CD4-positive, alpha-beta T cell (primary cell): ENCODE measurements at regions not wholly inside any gene's neighbourhood (a gene's known extent, or its start where the extent isn't known, plus 50 kb on each side); places are given as distances from the start of the nearest gene placed in this dataset.
"Not testable (repeated sequence)": the region's sequence is repeated elsewhere in the genome, so short reads cannot be mapped to it uniquely, and the experiment has no call there.

Experiments
- ATAC-seq: fragments of 200-7000 bp; cut with Tn5 transposase; one replicate; pipeline ENCODE4 v1.10.0; 2022; ENCODE audit warnings: mild to moderate bottlenecking; ENCODE audit not compliant: poor library complexity
- CTCF ChIA-PET: fragments of 350-600 bp; sonication (Branson Sonifier 250); formaldehyde crosslinking; loops from one replicate; lab custom pipeline; 2021; ENCODE audit warnings: antibody characterized with exemption, inconsistent platforms; lab: Charles Lee
- POLR2A ChIA-PET: fragments of 350-600 bp; sonication (Branson Sonifier 250); formaldehyde crosslinking; loops from one replicate; lab custom pipeline; 2021; ENCODE audit warnings: antibody characterized with exemption, inconsistent platforms; lab: Charles Lee
- DNase-seq, 14 experiments: peaks; one replicate each; pipeline ENCODE4 v3.0.0-alpha.2; 2013 to 2020; ENCODE audit warnings: mixed read lengths in 2 of 14
- H3K27ac ChIP-seq, 2 donors: one replicate each; pipeline versions ENCODE4 v1.5.1 to v1.7.0; 2013; ENCODE audit warnings: low read length in 2 of 2, low read depth in 1 of 2, mild to moderate bottlenecking in 1 of 2
- H3K27me3 ChIP-seq, 2 experiments: 1 replicate in 1 of 2; 2 replicates in 1 of 2; pipeline versions ENCODE4 v1.6.1 to v1.7.0; 2013; ENCODE audit warnings: low read length in 2 of 2, control low read depth in 1 of 2, mild to moderate bottlenecking in 1 of 2, moderate library complexity in 1 of 2; ENCODE audit not compliant: insufficient read depth in 2 of 2, control insufficient read depth in 1 of 2
- H3K36me3 ChIP-seq: one replicate; pipeline ENCODE4 v1.6.1; 2013; ENCODE audit warnings: low read length, control low read depth; ENCODE audit not compliant: insufficient read depth
- H3K4me1 ChIP-seq: one replicate; pipeline ENCODE4 v1.6.1; 2013; ENCODE audit warnings: low read length, control low read depth; ENCODE audit not compliant: insufficient read depth
- H3K4me3 ChIP-seq: one replicate; pipeline ENCODE4 v1.5.1; 2013; ENCODE audit warnings: mild to moderate bottlenecking, low read length, moderate library complexity
- H3K9me3 ChIP-seq, 2 experiments: 1 replicate in 1 of 2; 2 replicates in 1 of 2; pipeline versions ENCODE4 v1.6.1 to v1.7.0; 2013; ENCODE audit warnings: low read length in 2 of 2, mild to moderate bottlenecking in 2 of 2, control low read depth in 1 of 2, moderate library complexity in 1 of 2; ENCODE audit not compliant: control insufficient read depth in 1 of 2, insufficient read depth in 1 of 2
- H3K27ac Mint-ChIP-seq: one replicate; pipeline ENCODE4 v1.8.0; 2020; ENCODE audit warnings: mixed read lengths
- H3K27me3 Mint-ChIP-seq: one replicate; pipeline ENCODE4 v1.8.0; 2021; ENCODE audit warnings: mixed read lengths
- H3K36me3 Mint-ChIP-seq: one replicate; pipeline ENCODE4 v1.8.0; 2021; ENCODE audit warnings: low read depth, mixed read lengths
- H3K4me1 Mint-ChIP-seq: one replicate; pipeline ENCODE4 v1.8.0; 2021; ENCODE audit warnings: low read depth, mixed read lengths
- H3K4me3 Mint-ChIP-seq: one replicate; pipeline ENCODE4 v1.8.0; 2020; ENCODE audit warnings: mild to moderate bottlenecking, mixed read lengths
- H3K9me3 Mint-ChIP-seq: one replicate; pipeline ENCODE4 v1.8.0; 2020; ENCODE audit warnings: mixed read lengths
- intact Hi-C, 2 experiments: fragments of 100-400 bp; cut with DNase I in 1 of 2; cut with micrococcal nuclease in 1 of 2; formaldehyde crosslinking; loops; one replicate each; pipeline versions ENCODE4 v1.15.1 to v1.9.0; 2023 to 2025; cut with DNase I, micrococcal nuclease
- TF ChIP-seq, protein P1 (sequence below): fragments of 200-600 bp; IDR thresholded peaks from one replicate; pipeline ENCODE4 v1.8.0; 2022; ENCODE audit warnings: antibody characterized with exemption, mild to moderate bottlenecking

GRCh38 chr18:71370095-71370494, 1081.2 kb downstream of the SOCS6 start:
- H3K4me3 Mint-ChIP-seq = no peak overlapping the region
- intact Hi-C loops = no loop called here
- POLR2A ChIA-PET = no interaction called here
- Histone ChIP-seq H3K4me1 (no peaks in the 10 kb centered on the region), H3K36me3 (no peaks in the 10 kb centered on the region), H3K27ac (no peak overlapping the region), H3K4me3 (no peak overlapping the region), H3K9me3 (peaks cover 0 to 12% of the 10 kb centered on the region in 2 experiments), H3K27me3 (no peaks in the 10 kb centered on the region)
- peaks cover 6% of the 10 kb centered on the region for H3K9me3 Mint-ChIP-seq
- H3K27ac Mint-ChIP-seq = no peak overlapping the region
- no peak for ATAC-seq
- no peaks in the 10 kb centered on the region for H3K36me3 Mint-ChIP-seq
- no peak for DNase-seq
- TF ChIP-seq, protein P1, sequence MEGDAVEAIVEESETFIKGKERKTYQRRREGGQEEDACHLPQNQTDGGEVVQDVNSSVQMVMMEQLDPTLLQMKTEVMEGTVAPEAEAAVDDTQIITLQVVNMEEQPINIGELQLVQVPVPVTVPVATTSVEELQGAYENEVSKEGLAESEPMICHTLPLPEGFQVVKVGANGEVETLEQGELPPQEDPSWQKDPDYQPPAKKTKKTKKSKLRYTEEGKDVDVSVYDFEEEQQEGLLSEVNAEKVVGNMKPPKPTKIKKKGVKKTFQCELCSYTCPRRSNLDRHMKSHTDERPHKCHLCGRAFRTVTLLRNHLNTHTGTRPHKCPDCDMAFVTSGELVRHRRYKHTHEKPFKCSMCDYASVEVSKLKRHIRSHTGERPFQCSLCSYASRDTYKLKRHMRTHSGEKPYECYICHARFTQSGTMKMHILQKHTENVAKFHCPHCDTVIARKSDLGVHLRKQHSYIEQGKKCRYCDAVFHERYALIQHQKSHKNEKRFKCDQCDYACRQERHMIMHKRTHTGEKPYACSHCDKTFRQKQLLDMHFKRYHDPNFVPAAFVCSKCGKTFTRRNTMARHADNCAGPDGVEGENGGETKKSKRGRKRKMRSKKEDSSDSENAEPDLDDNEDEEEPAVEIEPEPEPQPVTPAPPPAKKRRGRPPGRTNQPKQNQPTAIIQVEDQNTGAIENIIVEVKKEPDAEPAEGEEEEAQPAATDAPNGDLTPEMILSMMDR = no peak
- H3K27me3 Mint-ChIP-seq = no peaks in the 10 kb centered on the region
- CTCF ChIA-PET = no interaction called here
- H3K4me1 Mint-ChIP-seq = no peaks in the 10 kb centered on the region

- H3K27ac ChIP-seq = no peak overlapping the region
- no peaks in the 10 kb centered on the region for H3K36me3 Mint-ChIP-seq
- CTCF ChIA-PET = interaction anchor here (1.5 kb wide), 1 partner anchor 13 kb away, joined by 3 read pairs; no protein-coding TSS in a partner anchor
Measured at GRCh38 chr18:71362140-71362539, 1073.3 kb downstream of the SOCS6 start.

GRCh38 chr18:71355599-71355998, 1066.8 kb downstream of the SOCS6 start:
- H3K4me3 Mint-ChIP-seq, H3K4me3 ChIP-seq, DNase-seq, H3K36me3 ChIP-seq, POLR2A ChIA-PET, H3K27ac ChIP-seq, ATAC-seq, H3K27me3 ChIP-seq, H3K4me1 Mint-ChIP-seq, intact Hi-C loops, H3K36me3 Mint-ChIP-seq, H3K9me3 Mint-ChIP-seq, H3K9me3 ChIP-seq, H3K4me1 ChIP-seq, H3K27ac Mint-ChIP-seq, H3K27me3 Mint-ChIP-seq: not testable (repeated sequence)
- CTCF ChIA-PET = interaction anchor here (0.8 kb wide), 1 partner anchor 33 kb away, joined by 3 read pairs; no protein-coding TSS in a partner anchor

More at GRCh38 chr18:71362140-71362539, 1073.3 kb downstream of the SOCS6 start:
- ATAC-seq (no peak), DNase-seq (no peak)
- H3K36me3 ChIP-seq = no peaks in the 10 kb centered on the region
- intact Hi-C loops = no loop called here
- Mint-ChIP-seq H3K4me1 (no peaks in the 10 kb centered on the region), H3K27me3 (no peaks in the 10 kb centered on the region), H3K9me3 (no peaks in the 10 kb centered on the region), H3K4me3 (no peak overlapping the region), H3K27ac (no peak overlapping the region)
- H3K4me1 ChIP-seq = no peaks in the 10 kb centered on the region
- H3K27me3 ChIP-seq = no peaks in the 10 kb centered on the region
- H3K9me3 ChIP-seq = peaks cover 0 to 9% of the 10 kb centered on the region in 2 experiments
- TF ChIP-seq, protein P1 = no peak
- H3K4me3 ChIP-seq = no peak overlapping the region
- POLR2A ChIA-PET = no interaction called here

- Mint-ChIP-seq H3K27ac (no peak overlapping the region), H3K27me3 (no peaks in the 10 kb centered on the region), H3K4me1 (no peaks in the 10 kb centered on the region), H3K9me3 (no peaks in the 10 kb centered on the region), H3K4me3 (no peak overlapping the region), H3K36me3 (no peaks in the 10 kb centered on the region)
- H3K27ac ChIP-seq = no peak overlapping the region
- CTCF ChIA-PET = no interaction called here
- ATAC-seq (no peak), DNase-seq (no peak)
- POLR2A ChIA-PET = no interaction called here
- no peaks in the 10 kb centered on the region for H3K36me3 ChIP-seq
- H3K9me3 ChIP-seq = no peaks in the 10 kb centered on the region
- TF ChIP-seq, protein P1 = no peak
- no peaks in the 10 kb centered on the region for H3K27me3 ChIP-seq
- intact Hi-C loops = no loop called here
- no peak overlapping the region for H3K4me3 ChIP-seq
- no peaks in the 10 kb centered on the region for H3K4me1 ChIP-seq
Measured at GRCh38 chr18:71352618-71353017, 1063.8 kb downstream of the SOCS6 start.
